GM13977 (cell line): ENCODE measurements at regions not wholly inside any gene's neighbourhood (a gene's known extent, or its start where the extent isn't known, plus 50 kb on each side); places are given as distances from the start of the nearest gene placed in this dataset.

Experiments used
- DNase-seq: peaks from one replicate; pipeline ENCODE4 v3.0.0; 2012; ENCODE audit warnings: low spot score
- CTCF ChIP-seq: IDR thresholded peaks from 2 replicates; pipeline ENCODE4 v1.5.1; 2012; ENCODE audit warnings: mild to moderate bottlenecking, control low read depth; ENCODE audit not compliant: insufficient read depth; ENCODE audit errors: extremely low read depth, missing control alignments
- in situ Hi-C: fragments of 300-500 bp; cut with MboI; formaldehyde crosslinking; loops from one replicate; pipeline ENCODE4 v1.12.0; 2022; ENCODE audit warnings: low sequenced_read_pairs, low pct_unique_long_range_greater_than_20kb, mixed read lengths, inconsistent platforms; ENCODE audit not compliant: unreplicated experiment

- no peak for TF ChIP-seq CTCF
- DNase-seq, result no peak
- in situ Hi-C loops, result no loop called here
These were observed 65.3 kb upstream of the WDR1 start for GRCh38 chr4:10181745-10182445.

- peak; percentile 36 for DNase-seq
- no peak for TF ChIP-seq CTCF
- in situ Hi-C loops, result no loop called here
These were observed 64.5 kb upstream of the WDR1 start for GRCh38 chr4:10180927-10181744.

GRCh38 chr4:10180603-10180926 lies 64.0 kb upstream of the WDR1 start:
- TF ChIP-seq CTCF, result no peak
- DNase-seq, result no peak
- in situ Hi-C loops, result no loop called here

- no peak for TF ChIP-seq CTCF
- no peak for DNase-seq
- in situ Hi-C loops, result no loop called here
These were observed 63.5 kb upstream of the WDR1 start for GRCh38 chr4:10179957-10180602.

GRCh38 chr4:10178763-10179162 lies 62.2 kb upstream of the WDR1 start:
- no peak for TF ChIP-seq CTCF
- in situ Hi-C loops, result no loop called here
- DNase-seq, result no peak

- no peak for DNase-seq
- TF ChIP-seq CTCF, result no peak
- in situ Hi-C loops, result no loop called here
These were observed 59.0 kb upstream of the WDR1 start for GRCh38 chr4:10175626-10176025.
